Tibial nerve (tissue), 4 donors: ENCODE measurements at regions not wholly inside any gene's neighbourhood (a gene's known extent, or its start where the extent isn't known, plus 50 kb on each side); places are given as distances from the start of the nearest gene placed in this dataset.

Experiments
- CTCF ChIP-seq, 5 experiments: fragments of 200-600 bp in 3 of 5; fragments of 450-650 bp in 2 of 5; sonication (generic) in 3 of 5; IDR thresholded peaks; one replicate each; pipeline ENCODE4 v1.5.1; 2016 to 2019; ENCODE audit warnings: antibody characterized with exemption in 5 of 5, mild to moderate bottlenecking in 3 of 5, moderate library complexity in 2 of 5
- EP300 ChIP-seq, 2 donors: sonication (generic); formaldehyde crosslinking; IDR thresholded peaks; one replicate each; pipeline ENCODE4 v1.6.1; 2017; ENCODE audit warnings: antibody characterized with exemption in 2 of 2, mild to moderate bottlenecking in 1 of 2
- POLR2A ChIP-seq, 2 donors: fragments of 450-650 bp; IDR thresholded peaks; one replicate each; pipeline ENCODE4 v1.6.1; 2017; ENCODE audit warnings: antibody characterized with exemption in 2 of 2, mild to moderate bottlenecking in 2 of 2, moderate library complexity in 2 of 2

- TF ChIP-seq CTCF (IDR thresholded peaks at IDR 0.05) (no peak), POLR2A (IDR thresholded peaks at IDR 0.05) (no peak), EP300 (IDR thresholded peaks at IDR 0.05) (no peak)
Measured at GRCh38 chr4:177191991-177192390, 117.7 kb upstream of the NEIL3 start.
